ENCODE measurements at regions not wholly inside any gene's neighbourhood (a gene's known extent, or its start where the extent isn't known, plus 50 kb on each side); places are given as distances from the start of the nearest gene placed in this dataset.

GRCh38 chr1:8113262-8114220 lies 87.4 kb upstream of the ERRFI1 start:
- DNase-seq: no peak

- DNase-seq: no peak
These were observed 86.6 kb upstream of the ERRFI1 start for GRCh38 chr1:8112611-8113261.

- no peak for DNase-seq
These were observed 85.5 kb upstream of the ERRFI1 start for GRCh38 chr1:8111560-8111959.

- no peak for DNase-seq
These were observed 83.1 kb upstream of the ERRFI1 start for GRCh38 chr1:8109216-8109615.

GRCh38 chr1:8107897-8108296 lies 81.8 kb upstream of the ERRFI1 start:
- no peak for DNase-seq

GRCh38 chr1:8104278-8105236 lies 78.4 kb upstream of the ERRFI1 start:
- DNase-seq: no peak

GRCh38 chr1:8097908-8098307 lies 71.8 kb upstream of the ERRFI1 start:
- no peak for DNase-seq

- DNase-seq: no peak
These were observed 71.1 kb upstream of the ERRFI1 start for GRCh38 chr1:8097077-8097799.

GRCh38 chr1:8096105-8097011 lies 70.2 kb upstream of the ERRFI1 start:
- no peak for DNase-seq

- no peak for DNase-seq
These were observed 69.5 kb upstream of the ERRFI1 start for GRCh38 chr1:8095584-8095983.

- no peak for DNase-seq
These were observed 68.6 kb upstream of the ERRFI1 start for GRCh38 chr1:8094481-8095241.

- DNase-seq: no peak
These were observed 67.3 kb upstream of the ERRFI1 start for GRCh38 chr1:8093221-8093980.

GRCh38 chr1:8092657-8093056 lies 66.5 kb upstream of the ERRFI1 start:
- no peak for DNase-seq

GRCh38 chr1:8091691-8092090 lies 65.6 kb upstream of the ERRFI1 start:
- no peak for DNase-seq

GRCh38 chr1:8090241-8090702 lies 64.2 kb upstream of the ERRFI1 start:
- no peak for DNase-seq

GRCh38 chr1:8089535-8090228 lies 63.6 kb upstream of the ERRFI1 start:
- DNase-seq: no peak

GRCh38 chr1:8086055-8086454 lies 59.9 kb upstream of the ERRFI1 start:
- no peak for DNase-seq

- DNase-seq: no peak
These were observed 58.8 kb upstream of the ERRFI1 start for GRCh38 chr1:8084913-8085312.

Data from hematopoietic multipotent progenitor cell treated with erythropoietin and hydrocortisone succinate and interleukin-3 and kit ligand, for 8 days (in vitro differentiated cells).